Kidney glomerular epithelial cell (primary cell): ENCODE measurements at regions not wholly inside any gene's neighbourhood (a gene's known extent, or its start where the extent isn't known, plus 50 kb on each side); places are given as distances from the start of the nearest gene placed in this dataset.

ENCODE experiments used
- DNase-seq: peaks from one replicate; lab custom pipeline; 2025; lab: John Stamatoyannopoulos, UW

GRCh38 chr15:81865850-81866537 lies 179.8 kb downstream of the MEX3B start:
- DNase-seq = no peak

GRCh38 chr15:81863162-81863561 lies 182.7 kb downstream of the MEX3B start:
- DNase-seq = no peak

GRCh38 chr15:81859737-81860516 lies 185.9 kb downstream of the MEX3B start:
- DNase-seq = no peak

- no peak for DNase-seq
Observed at GRCh38 chr15:81858586-81858985, 187.2 kb downstream of the MEX3B start.

- no peak for DNase-seq
Observed at GRCh38 chr15:81858136-81858535, 187.7 kb downstream of the MEX3B start.

- no peak for DNase-seq
Observed at GRCh38 chr15:81856634-81857026, 189.2 kb downstream of the MEX3B start.

GRCh38 chr15:81856001-81856633 lies 189.7 kb downstream of the MEX3B start:
- no peak for DNase-seq

GRCh38 chr15:81853150-81853748 lies 192.6 kb downstream of the MEX3B start:
- DNase-seq = no peak

- DNase-seq = no peak
Observed at GRCh38 chr15:81852411-81853149, 193.2 kb downstream of the MEX3B start.

GRCh38 chr15:81851757-81852156 lies 194.1 kb downstream of the MEX3B start:
- no peak for DNase-seq

- DNase-seq = no peak
Observed at GRCh38 chr15:81851325-81851724, 194.5 kb downstream of the MEX3B start.

- DNase-seq = no peak
Observed at GRCh38 chr15:81849289-81849688, 196.5 kb downstream of the MEX3B start.

- no peak for DNase-seq
Observed at GRCh38 chr15:81848701-81849100, 197.1 kb downstream of the MEX3B start.

GRCh38 chr15:81843757-81844407 lies 201.9 kb downstream of the MEX3B start:
- no peak for DNase-seq

- DNase-seq = no peak
Observed at GRCh38 chr15:81843226-81843625, 202.6 kb downstream of the MEX3B start.

- DNase-seq = no peak
Observed at GRCh38 chr15:81839387-81839786, 206.4 kb downstream of the MEX3B start.

GRCh38 chr15:81835731-81836130 lies 210.1 kb downstream of the MEX3B start:
- no peak for DNase-seq

GRCh38 chr15:81830520-81830919 lies 215.3 kb downstream of the MEX3B start:
- no peak for DNase-seq

- no peak for DNase-seq
Observed at GRCh38 chr15:81829918-81830317, 215.9 kb downstream of the MEX3B start.

- no peak for DNase-seq
Observed at GRCh38 chr15:81828135-81828534, 217.7 kb downstream of the MEX3B start.

GRCh38 chr15:81825136-81825535 lies 220.7 kb downstream of the MEX3B start:
- no peak for DNase-seq
